ENCODE measurements at regions not wholly inside any gene's neighbourhood (a gene's known extent, or its start where the extent isn't known, plus 50 kb on each side); places are given as distances from the start of the nearest gene placed in this dataset.

GRCh38 chr1:117278531-117278930 lies 67.8 kb upstream of the VTCN1 start:
- Histone ChIP-seq H3K9me2 (ENCODE audit: insufficient read depth, low read length) (no peaks in the 10 kb centered on the region), H4K20me1 (ENCODE audit: insufficient read depth, low read length) (no peaks in the 10 kb centered on the region), H3K4me2 (ENCODE audit: low read length) (no peak overlapping the region), H3K4me3 (ENCODE audit: low read depth, low read length, poor library complexity, severe bottlenecking) (no peak overlapping the region), H2AFZ (ENCODE audit: low read length) (no peak overlapping the region), H3K27ac (ENCODE audit: low read depth, low read length, poor library complexity, severe bottlenecking) (no peak overlapping the region), H3K79me2 (ENCODE audit: insufficient read depth, low read depth, low read length) (no peaks in the 10 kb centered on the region), H3K36me3 (ENCODE audit: insufficient read depth, low read length) (no peaks in the 10 kb centered on the region), H3K9me3 (ENCODE audit: low read length) (no peaks in the 10 kb centered on the region), H3K4me1 (ENCODE audit: insufficient read depth, low read length, poor library complexity, severe bottlenecking) (no peaks in the 10 kb centered on the region)
- POLR2A ChIA-PET = no interaction called here
- intact Hi-C loops (cut with micrococcal nuclease; ENCODE audit: unreplicated experiment) = no loop called here
- BruUV-seq (replicated peaks) = no TSS peak
- no peak for DNase-seq (ENCODE audit: low spot score)
- CTCF ChIA-PET (ENCODE audit: unreplicated experiment) = no interaction called here
- TF ChIP-seq EZH2phosphoT487 (IDR thresholded peaks at IDR 0.05; ENCODE audit: borderline replicate concordance, low read depth, low read length) (no peak), CTCF (conservative IDR thresholded peaks at IDR 0.05; ENCODE audit: low read length) (no peak)

- ChIA-PET POLR2A (no interaction called here), CTCF (ENCODE audit: unreplicated experiment) (no interaction called here)
- Histone ChIP-seq H3K9me2 (ENCODE audit: insufficient read depth, low read length) (no peaks in the 10 kb centered on the region), H3K36me3 (ENCODE audit: insufficient read depth, low read length) (no peaks in the 10 kb centered on the region), H3K4me1 (ENCODE audit: insufficient read depth, low read length, poor library complexity, severe bottlenecking) (no peaks in the 10 kb centered on the region), H2AFZ (ENCODE audit: low read length) (no peak overlapping the region), H3K79me2 (ENCODE audit: insufficient read depth, low read depth, low read length) (no peaks in the 10 kb centered on the region), H3K27ac (ENCODE audit: low read depth, low read length, poor library complexity, severe bottlenecking) (no peak overlapping the region), H3K4me2 (ENCODE audit: low read length) (no peak overlapping the region), H4K20me1 (ENCODE audit: insufficient read depth, low read length) (no peaks in the 10 kb centered on the region), H3K4me3 (ENCODE audit: low read depth, low read length, poor library complexity, severe bottlenecking) (no peak overlapping the region), H3K9me3 (ENCODE audit: low read length) (no peaks in the 10 kb centered on the region)
- intact Hi-C loops (cut with micrococcal nuclease; ENCODE audit: unreplicated experiment) = no loop called here
- BruUV-seq (replicated peaks) = no TSS peak
- TF ChIP-seq CTCF (conservative IDR thresholded peaks at IDR 0.05; ENCODE audit: low read length) (no peak), EZH2phosphoT487 (IDR thresholded peaks at IDR 0.05; ENCODE audit: borderline replicate concordance, low read depth, low read length) (no peak)
- DNase-seq (ENCODE audit: low spot score) = no peak
These were observed 64.3 kb upstream of the VTCN1 start for GRCh38 chr1:117275055-117275454.

GRCh38 chr1:117271959-117272358 lies 61.2 kb upstream of the VTCN1 start:
- DNase-seq (ENCODE audit: low spot score) = no peak
- H3K4me1 ChIP-seq (ENCODE audit: insufficient read depth, low read length, poor library complexity, severe bottlenecking) = no peaks in the 10 kb centered on the region
- POLR2A ChIA-PET = no interaction called here
- no peaks in the 10 kb centered on the region for H3K9me3 ChIP-seq (ENCODE audit: low read length)
- TF ChIP-seq CTCF (conservative IDR thresholded peaks at IDR 0.05; ENCODE audit: low read length) (no peak), EZH2phosphoT487 (IDR thresholded peaks at IDR 0.05; ENCODE audit: borderline replicate concordance, low read depth, low read length) (no peak)
- H3K9me2 ChIP-seq (ENCODE audit: insufficient read depth, low read length) = no peaks in the 10 kb centered on the region
- no peak overlapping the region for H3K4me2 ChIP-seq (ENCODE audit: low read length)
- no peak overlapping the region for H2AFZ ChIP-seq (ENCODE audit: low read length)
- no peaks in the 10 kb centered on the region for H3K79me2 ChIP-seq (ENCODE audit: insufficient read depth, low read depth, low read length)
- no peaks in the 10 kb centered on the region for H3K36me3 ChIP-seq (ENCODE audit: insufficient read depth, low read length)
- intact Hi-C loops (cut with micrococcal nuclease; ENCODE audit: unreplicated experiment) = no loop called here
- no peak overlapping the region for H3K4me3 ChIP-seq (ENCODE audit: low read depth, low read length, poor library complexity, severe bottlenecking)
- CTCF ChIA-PET (ENCODE audit: unreplicated experiment) = no interaction called here
- no TSS peak for BruUV-seq (replicated peaks)
- no peaks in the 10 kb centered on the region for H4K20me1 ChIP-seq (ENCODE audit: insufficient read depth, low read length)
- no peak overlapping the region for H3K27ac ChIP-seq (ENCODE audit: low read depth, low read length, poor library complexity, severe bottlenecking)
